Astrocyte (in vitro differentiated cells and primary cell): ENCODE measurements at regions not wholly inside any gene's neighbourhood (a gene's known extent, or its start where the extent isn't known, plus 50 kb on each side); places are given as distances from the start of the nearest gene placed in this dataset.

Experiments
- DNase-seq: peaks from one replicate; pipeline ENCODE4 v3.0.0-alpha.2; 2010; ENCODE audit warnings: low read depth
- FAIRE-seq: peaks from 2 replicates; lab custom pipeline; 2011; peaks lifted over from hg19 to GRCh38; lab: Jason Lieb, UNC
- H2AFZ ChIP-seq: 2 replicates; pipeline ENCODE4 v1.6.0; 2012; ENCODE audit warnings: low read depth, low read length, inconsistent platforms
- H3K27ac ChIP-seq: 2 replicates; pipeline ENCODE4 v1.5.1; 2011; ENCODE audit warnings: low read depth, low read length, inconsistent platforms
- H3K27me3 ChIP-seq: 2 replicates; pipeline ENCODE4 v1.6.0; 2011; ENCODE audit warnings: low read length, inconsistent platforms; ENCODE audit not compliant: insufficient read depth
- H3K36me3 ChIP-seq: 2 replicates; pipeline ENCODE4 v1.5.1; 2011; ENCODE audit warnings: low read length, inconsistent platforms; ENCODE audit not compliant: insufficient read depth
- H3K4me1 ChIP-seq: 2 replicates; pipeline ENCODE4 v1.5.1; 2011; ENCODE audit warnings: low read length, inconsistent platforms; ENCODE audit not compliant: insufficient read depth
- H3K4me2 ChIP-seq: 2 replicates; pipeline ENCODE4 v1.6.0; 2012; ENCODE audit warnings: low read length, inconsistent platforms
- H3K4me3 ChIP-seq: 2 replicates; pipeline ENCODE4 v1.5.1; 2011; ENCODE audit warnings: low read depth, mild to moderate bottlenecking, low read length, inconsistent platforms; ENCODE audit not compliant: insufficient read depth
- H3K79me2 ChIP-seq: 2 replicates; pipeline ENCODE4 v1.6.0; 2012; ENCODE audit warnings: mild to moderate bottlenecking, low read length, inconsistent platforms; ENCODE audit not compliant: insufficient read depth
- H3K9ac ChIP-seq: 2 replicates; pipeline ENCODE4 v1.6.0; 2012; ENCODE audit warnings: mild to moderate bottlenecking, low read length, inconsistent platforms
- H3K9me3 ChIP-seq: 2 replicates; pipeline ENCODE4 v1.5.1; 2012; ENCODE audit warnings: low read depth, mild to moderate bottlenecking, low read length, inconsistent platforms; ENCODE audit not compliant: insufficient read depth
- H4K20me1 ChIP-seq: 2 replicates; pipeline ENCODE4 v1.6.0; 2012; ENCODE audit warnings: low read length, inconsistent platforms; ENCODE audit not compliant: insufficient read depth
- H3K27ac Mint-ChIP-seq: one replicate; pipeline ENCODE4 v1.8.0; 2021; ENCODE audit warnings: mild to moderate bottlenecking, mixed read lengths; ENCODE audit not compliant: unreplicated experiment
- H3K27me3 Mint-ChIP-seq: one replicate; pipeline ENCODE4 v1.8.0; 2021; ENCODE audit warnings: low read depth, mixed read lengths; ENCODE audit not compliant: unreplicated experiment
- H3K36me3 Mint-ChIP-seq: one replicate; pipeline ENCODE4 v1.8.0; 2021; ENCODE audit warnings: low read depth, mixed read lengths; ENCODE audit not compliant: unreplicated experiment
- H3K4me1 Mint-ChIP-seq: one replicate; pipeline ENCODE4 v1.8.0; 2021; ENCODE audit warnings: low read depth, mixed read lengths; ENCODE audit not compliant: unreplicated experiment
- H3K4me3 Mint-ChIP-seq: one replicate; pipeline ENCODE4 v1.8.0; 2021; ENCODE audit warnings: mild to moderate bottlenecking, moderate library complexity, mixed read lengths; ENCODE audit not compliant: unreplicated experiment
- H3K9me3 Mint-ChIP-seq: one replicate; pipeline ENCODE4 v1.8.0; 2021; ENCODE audit warnings: mild to moderate bottlenecking, mixed read lengths; ENCODE audit not compliant: unreplicated experiment
- EZH2 ChIP-seq: IDR thresholded peaks from 2 replicates; pipeline ENCODE4 v1.6.1; 2012; ENCODE audit warnings: mild to moderate bottlenecking, low read length, inconsistent platforms; ENCODE audit not compliant: insufficient read depth
- TF ChIP-seq, protein P1 (sequence below): IDR thresholded peaks from 2 replicates; pipeline ENCODE4 v1.5.1; 2011; ENCODE audit warnings: low read depth, mild to moderate bottlenecking, inconsistent platforms, low read length, moderate library complexity; ENCODE audit not compliant: insufficient read depth

DNA sequence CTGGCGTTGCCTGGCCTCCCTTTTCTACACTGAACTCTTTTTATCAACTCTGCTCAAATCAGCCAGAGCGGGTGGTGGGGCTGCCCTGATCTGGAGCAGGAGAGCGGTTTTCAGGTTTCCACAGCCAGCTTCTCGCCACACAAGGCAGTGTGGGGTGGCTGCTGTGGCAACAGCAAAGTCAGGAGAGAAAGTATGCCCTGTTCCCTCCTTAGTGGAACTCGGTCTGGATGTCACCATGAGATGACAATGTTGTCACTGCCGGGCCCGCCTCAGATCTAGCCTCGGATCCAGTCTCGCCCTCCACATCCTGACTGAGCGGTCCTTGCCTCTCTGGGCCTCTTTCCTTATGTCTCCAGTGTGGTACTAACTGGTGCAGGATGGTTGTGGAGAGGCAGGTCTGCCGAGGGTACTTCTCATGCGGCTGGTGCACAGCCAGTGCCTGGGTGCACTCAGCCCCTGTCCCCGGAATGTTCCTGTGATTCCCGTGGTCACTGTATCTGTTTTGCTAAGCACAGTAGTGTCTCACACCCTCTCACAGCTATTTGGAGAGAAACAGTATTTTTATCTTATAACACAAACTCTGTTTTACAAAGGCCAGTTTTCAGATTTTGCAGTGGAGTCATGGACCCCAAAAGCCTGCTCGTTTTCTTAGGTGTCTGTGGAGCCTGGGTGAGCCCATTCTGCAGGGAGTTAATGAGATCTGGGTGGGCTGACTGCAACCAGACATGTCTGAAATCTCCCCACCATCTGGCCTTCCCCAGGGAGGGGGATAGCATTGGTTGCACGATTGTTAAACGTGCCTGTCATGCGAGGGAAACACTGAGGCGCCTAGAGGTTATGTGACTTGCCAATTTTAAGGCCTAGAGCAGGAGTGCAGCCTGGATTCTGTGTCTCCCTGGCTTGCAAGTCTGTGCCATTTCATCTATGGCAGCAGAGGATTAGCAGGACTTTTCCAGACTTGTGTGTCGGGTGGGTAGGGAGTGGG lies 261.1 kb upstream of the AGAP1 start:
- peaks cover 24% of the 10 kb centered on the region for H3K27me3 Mint-ChIP-seq
- Histone ChIP-seq H3K4me2 (no peak overlapping the region), H3K4me1 (no peaks in the 10 kb centered on the region), H3K9ac (no peak overlapping the region), H3K27ac (no peak overlapping the region), H4K20me1 (no peaks in the 10 kb centered on the region), H3K4me3 (no peak overlapping the region), H3K79me2 (no peaks in the 10 kb centered on the region), H3K9me3 (no peaks in the 10 kb centered on the region), H3K36me3 (no peaks in the 10 kb centered on the region), H3K27me3 (peaks cover 3% of the 10 kb centered on the region), H2AFZ (no peak overlapping the region)
- H3K4me3 Mint-ChIP-seq: no peak overlapping the region
- TF ChIP-seq EZH2: no peak
- TF ChIP-seq, protein P1, sequence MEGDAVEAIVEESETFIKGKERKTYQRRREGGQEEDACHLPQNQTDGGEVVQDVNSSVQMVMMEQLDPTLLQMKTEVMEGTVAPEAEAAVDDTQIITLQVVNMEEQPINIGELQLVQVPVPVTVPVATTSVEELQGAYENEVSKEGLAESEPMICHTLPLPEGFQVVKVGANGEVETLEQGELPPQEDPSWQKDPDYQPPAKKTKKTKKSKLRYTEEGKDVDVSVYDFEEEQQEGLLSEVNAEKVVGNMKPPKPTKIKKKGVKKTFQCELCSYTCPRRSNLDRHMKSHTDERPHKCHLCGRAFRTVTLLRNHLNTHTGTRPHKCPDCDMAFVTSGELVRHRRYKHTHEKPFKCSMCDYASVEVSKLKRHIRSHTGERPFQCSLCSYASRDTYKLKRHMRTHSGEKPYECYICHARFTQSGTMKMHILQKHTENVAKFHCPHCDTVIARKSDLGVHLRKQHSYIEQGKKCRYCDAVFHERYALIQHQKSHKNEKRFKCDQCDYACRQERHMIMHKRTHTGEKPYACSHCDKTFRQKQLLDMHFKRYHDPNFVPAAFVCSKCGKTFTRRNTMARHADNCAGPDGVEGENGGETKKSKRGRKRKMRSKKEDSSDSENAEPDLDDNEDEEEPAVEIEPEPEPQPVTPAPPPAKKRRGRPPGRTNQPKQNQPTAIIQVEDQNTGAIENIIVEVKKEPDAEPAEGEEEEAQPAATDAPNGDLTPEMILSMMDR: no peak
- no peak for DNase-seq
- no peak overlapping the region for H3K27ac Mint-ChIP-seq
- H3K36me3 Mint-ChIP-seq: no peaks in the 10 kb centered on the region
- peaks cover 1% of the 10 kb centered on the region for H3K9me3 Mint-ChIP-seq
- peaks cover 15% of the 10 kb centered on the region for H3K4me1 Mint-ChIP-seq
- FAIRE-seq: no peak

DNA sequence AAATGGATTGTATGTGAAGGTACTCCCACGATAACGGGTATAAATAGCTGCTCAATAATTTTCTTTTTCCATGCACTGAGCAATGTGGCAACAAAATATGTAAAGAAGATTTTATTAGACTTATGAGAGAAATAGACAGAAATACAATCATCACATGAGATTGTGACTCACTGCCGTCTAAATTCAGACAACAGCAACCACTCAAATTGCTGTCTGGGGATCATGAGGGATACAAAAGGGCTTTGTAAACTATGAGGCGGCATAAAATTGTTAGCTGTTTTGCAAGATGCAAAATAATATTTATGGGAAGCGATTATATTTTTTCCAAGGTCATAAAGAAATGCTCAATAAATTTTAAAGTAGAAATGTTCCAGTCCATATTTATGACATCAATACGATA lies 259.1 kb upstream of the AGAP1 start:
- Histone ChIP-seq H3K9me3 (no peaks in the 10 kb centered on the region), H4K20me1 (no peaks in the 10 kb centered on the region), H2AFZ (no peak overlapping the region), H3K36me3 (no peaks in the 10 kb centered on the region), H3K27me3 (peaks cover 3% of the 10 kb centered on the region), H3K79me2 (no peaks in the 10 kb centered on the region), H3K4me2 (no peak overlapping the region), H3K27ac (no peak overlapping the region), H3K4me1 (no peaks in the 10 kb centered on the region), H3K9ac (no peak overlapping the region), H3K4me3 (no peak overlapping the region)
- Mint-ChIP-seq H3K27ac (no peak overlapping the region), H3K4me3 (no peak overlapping the region), H3K27me3 (peaks cover 19% of the 10 kb centered on the region), H3K4me1 (peaks cover 15% of the 10 kb centered on the region), H3K36me3 (no peaks in the 10 kb centered on the region), H3K9me3 (no peaks in the 10 kb centered on the region)
- FAIRE-seq (no peak), DNase-seq (no peak)
- TF ChIP-seq, protein P1: no peak
- no peak for TF ChIP-seq EZH2
